ENCODE measurements at regions not wholly inside any gene's neighbourhood (a gene's known extent, or its start where the extent isn't known, plus 50 kb on each side); places are given as distances from the start of the nearest gene placed in this dataset.

DNA sequence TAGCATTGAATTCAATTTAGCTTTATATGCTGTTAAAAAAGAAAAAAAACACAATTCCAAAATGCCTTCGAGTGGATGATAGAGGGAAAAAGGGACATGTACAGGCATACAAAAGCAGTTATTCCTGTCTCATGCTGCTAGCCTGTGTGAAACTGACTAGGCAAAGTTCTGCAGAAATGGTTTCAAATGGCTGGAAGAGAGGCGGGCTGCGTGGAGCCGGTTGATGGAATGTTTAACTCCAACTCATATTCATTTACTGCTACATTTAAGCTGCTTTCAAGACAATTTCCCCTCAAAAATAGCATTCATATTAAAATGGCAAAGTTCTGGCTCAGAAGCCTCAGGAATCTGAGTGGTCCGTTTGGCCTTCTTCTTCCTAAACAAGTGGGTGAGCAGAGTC lies 143.8 kb upstream of the PPARGC1A start:
- DNase-seq = no peak

DNA sequence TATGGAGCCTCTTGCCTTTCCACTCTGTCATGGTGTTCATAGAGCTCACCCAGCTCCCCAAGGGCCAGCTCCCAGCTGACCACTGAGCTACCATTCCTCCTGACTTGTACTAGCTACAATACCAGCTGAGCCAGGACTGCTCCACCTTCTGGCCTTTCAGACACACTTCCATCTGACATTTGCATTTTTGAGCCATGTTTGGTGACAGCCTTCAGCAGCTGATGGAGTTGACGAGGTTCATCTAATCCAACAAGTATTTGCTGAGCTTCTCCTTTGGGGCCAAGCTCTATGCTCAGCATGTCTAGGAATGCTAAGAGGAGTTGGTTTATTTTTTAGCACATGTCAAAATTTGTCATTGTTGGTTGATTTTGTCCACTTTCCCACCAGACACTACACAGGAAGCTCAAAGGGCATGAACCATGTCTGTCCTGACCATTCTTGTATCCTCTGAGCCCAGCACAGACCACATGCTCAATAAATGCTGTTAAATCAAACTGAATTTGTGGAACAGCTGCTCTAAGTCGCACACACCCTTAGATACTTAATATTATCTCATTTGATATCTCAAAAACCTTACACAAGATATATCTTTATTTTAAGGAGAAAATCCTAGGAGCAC lies 142.6 kb upstream of the PPARGC1A start:
- no peak for DNase-seq

DNA sequence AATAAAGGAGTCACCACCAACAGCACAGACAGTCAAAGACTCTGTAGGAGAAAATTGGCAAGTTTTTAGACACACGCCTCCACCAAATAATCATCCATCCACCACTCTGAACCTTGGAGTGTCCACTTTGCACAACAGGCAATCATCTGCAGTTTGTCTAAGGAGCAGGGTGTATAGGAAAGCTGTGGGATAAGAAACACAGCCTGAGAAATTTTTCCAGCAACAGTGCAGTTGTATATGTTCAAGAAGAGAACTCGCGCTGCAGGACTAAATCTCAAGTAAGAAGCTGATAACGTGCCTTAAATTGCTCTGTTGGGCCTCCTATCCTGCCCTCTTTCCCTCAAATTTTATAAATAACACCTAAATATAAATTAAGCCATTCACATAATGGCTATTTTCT lies 136.7 kb upstream of the PPARGC1A start:
- no peak for DNase-seq

DNA sequence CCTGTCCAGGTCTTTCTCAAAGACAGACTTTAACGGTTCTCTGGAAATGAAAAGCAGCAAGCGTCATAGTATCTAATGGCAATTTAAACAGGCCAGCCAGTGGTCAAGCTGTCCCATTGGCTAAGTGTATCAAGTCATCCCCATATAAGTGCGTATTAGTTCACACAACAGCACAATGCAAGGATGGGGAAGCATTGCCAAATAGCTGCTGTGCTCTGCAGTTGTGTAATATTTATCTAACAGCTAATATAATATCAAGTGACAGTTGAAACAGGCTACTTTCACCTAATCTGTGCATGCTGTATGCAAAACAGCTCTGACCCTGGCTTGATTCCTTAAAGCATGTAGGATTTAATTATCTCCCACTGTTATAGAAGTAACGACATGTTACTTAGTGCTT lies 134.8 kb upstream of the PPARGC1A start:
- no peak for DNase-seq

DNA sequence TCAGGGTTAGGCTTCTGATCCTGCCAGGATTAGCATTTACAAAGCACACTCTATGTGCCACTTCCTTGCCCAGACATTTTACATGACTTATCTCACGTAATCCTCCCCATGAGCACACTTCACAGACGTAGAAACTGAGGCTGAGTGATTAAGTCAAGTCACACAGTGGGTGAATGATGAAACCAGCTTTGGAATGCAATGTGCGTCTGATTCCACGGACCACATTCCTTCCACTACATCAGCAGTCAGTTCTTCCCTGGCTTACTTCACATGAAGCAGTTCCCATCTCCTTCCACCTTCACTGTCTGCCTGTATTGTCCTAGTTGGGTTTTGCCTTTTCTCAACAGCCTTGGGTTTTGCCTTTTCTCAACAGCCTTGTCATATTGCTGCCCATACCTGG lies 134.3 kb upstream of the PPARGC1A start:
- DNase-seq = no peak

DNA sequence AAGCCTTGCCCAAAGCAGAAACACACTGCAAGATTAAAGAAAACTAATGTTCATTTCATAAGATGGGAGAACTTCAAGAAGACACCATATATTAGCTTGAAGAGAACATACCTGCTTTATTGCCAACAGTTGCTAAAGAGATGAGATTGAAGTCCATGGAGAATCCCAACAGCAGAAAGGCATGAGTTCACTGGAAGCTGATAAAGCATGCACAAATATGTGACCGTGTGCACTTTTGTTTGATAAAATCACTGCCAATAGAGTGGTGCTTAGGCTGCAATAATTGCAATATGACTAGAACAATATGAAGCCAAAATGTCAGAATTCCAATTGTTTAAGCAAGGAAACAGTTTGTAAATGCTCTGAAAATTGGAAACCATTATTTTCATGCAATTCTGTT lies 125.9 kb upstream of the PPARGC1A start:
- no peak for DNase-seq

DNA sequence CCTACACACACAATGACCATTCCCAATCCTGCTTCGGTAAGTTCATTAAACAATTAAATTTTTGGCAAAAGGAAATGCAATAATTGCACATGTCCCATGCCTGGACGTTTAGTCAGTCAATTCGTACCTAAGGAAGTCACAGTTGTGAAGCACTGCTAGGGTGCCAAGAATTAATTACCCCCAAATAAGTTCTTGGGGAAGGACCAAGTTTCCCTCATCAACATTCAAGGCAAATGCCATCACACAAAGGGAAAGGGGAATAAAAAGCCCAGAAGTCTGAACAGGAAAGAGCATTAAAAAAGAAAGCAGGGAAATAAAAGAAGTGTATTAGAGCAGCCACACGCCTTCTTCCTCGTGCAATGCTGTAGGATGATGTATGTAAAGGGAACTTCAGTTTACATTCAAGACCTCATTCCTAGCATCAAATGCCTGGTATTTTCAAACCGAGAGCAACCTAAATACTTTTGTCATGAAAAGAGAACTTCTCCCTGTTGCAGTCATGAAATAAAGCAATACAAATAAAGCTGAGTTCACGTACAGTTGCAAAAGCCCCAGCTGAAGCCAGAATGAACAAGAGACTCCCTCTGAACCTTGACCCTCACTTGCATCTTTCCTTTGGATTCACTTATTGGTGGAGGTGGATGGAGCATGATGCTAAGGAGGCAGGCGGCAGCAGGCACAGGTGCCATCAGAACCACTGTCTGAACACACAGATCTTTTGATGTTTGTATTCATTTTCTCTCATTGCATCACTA lies 124.0 kb upstream of the PPARGC1A start:
- DNase-seq = no peak

DNA sequence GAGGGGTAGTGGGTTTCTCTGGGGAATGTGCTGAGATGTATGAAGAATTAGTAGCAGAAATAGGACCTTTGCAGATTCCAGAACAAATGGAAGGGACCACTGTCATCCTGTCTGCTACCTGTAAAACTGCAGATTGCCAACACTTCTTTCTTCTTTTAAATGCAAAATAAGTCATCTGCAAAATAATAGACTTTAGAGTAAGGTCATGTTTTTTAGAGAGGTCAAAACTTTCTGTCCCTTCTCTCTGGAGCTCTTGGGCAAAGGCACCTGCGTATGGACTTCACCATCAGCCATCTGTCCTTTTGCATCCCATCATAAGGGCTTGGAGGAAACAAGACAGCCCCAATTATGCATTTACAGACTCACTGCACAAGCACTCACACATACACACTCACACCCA lies 121.1 kb upstream of the PPARGC1A start:
- DNase-seq = no peak

DNA sequence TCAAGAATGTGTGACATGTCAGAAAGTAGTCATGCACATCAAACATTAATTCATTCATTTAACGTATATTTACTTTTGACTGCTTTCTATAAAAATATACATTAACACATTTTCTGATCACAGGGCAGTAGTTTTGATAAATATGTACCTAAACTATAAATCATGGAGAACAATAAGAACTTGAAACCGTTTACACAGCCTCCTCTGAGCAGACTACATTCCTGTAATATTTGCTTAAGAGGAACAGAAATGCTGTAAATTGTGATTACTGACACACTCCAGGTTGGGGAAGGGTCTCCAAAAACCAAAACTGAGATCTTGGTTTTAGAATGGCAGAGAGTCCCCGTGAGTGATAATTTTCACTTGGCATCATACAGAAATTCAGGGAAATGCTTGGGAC lies 120.7 kb upstream of the PPARGC1A start:
- no peak for DNase-seq

DNA sequence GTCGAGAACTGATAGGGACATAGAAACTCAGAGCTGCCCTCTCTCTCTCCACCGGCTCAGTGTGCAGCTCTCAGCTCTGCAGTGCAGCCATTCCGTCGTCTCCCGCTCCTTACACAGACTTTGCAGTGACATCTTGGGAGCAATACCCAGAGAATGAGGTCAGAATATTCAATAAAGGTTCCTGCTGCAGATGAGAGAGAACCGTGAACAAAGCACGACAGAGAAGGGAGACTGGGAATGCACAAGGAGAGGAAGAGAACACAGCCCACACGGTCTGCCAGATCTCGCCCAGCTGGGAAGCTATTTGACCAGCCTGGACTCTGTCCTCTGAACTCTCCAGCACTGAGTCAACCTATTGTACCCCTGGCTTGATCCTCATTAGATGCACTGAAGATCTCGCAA lies 118.0 kb upstream of the PPARGC1A start:
- DNase-seq = no peak

DNA sequence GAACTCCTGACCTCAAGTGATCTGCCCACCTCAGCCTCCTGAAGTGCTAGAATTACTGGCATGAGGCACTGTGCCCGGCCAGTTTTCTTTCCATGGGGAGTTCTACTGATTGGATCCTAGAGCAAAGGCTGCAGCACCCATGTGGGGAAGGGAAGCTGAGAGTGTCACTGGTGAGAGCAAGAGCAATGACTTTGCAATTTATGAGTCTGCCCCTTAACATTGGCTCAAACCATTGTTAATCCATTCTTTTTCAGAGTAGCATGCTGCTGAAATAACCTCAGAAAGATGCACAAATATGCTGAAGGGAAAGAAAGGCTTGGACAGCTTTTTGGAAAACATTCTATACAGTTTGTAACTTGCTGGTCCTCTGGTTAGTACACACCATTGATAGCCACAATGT lies 116.4 kb upstream of the PPARGC1A start:
- DNase-seq = no peak

DNA sequence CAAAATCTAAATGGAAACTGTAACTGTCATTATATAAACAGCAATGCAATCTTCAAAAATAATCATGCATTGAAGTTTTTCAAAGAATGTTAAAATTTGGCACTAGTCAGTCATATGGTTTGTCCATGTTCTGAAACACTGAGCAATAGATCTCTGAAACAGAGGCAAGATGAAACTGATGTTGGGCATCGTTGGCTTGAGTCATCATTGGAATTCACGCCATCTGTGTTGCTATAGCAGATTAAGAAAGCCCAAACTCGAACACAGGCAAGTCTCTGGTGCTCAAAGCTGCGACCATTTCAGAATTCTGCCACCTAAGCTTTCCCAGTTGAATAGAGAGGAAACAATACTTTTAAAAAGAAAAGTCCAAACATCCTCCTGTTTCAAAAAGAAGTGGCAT lies 114.1 kb upstream of the PPARGC1A start:
- DNase-seq = no peak

DNA sequence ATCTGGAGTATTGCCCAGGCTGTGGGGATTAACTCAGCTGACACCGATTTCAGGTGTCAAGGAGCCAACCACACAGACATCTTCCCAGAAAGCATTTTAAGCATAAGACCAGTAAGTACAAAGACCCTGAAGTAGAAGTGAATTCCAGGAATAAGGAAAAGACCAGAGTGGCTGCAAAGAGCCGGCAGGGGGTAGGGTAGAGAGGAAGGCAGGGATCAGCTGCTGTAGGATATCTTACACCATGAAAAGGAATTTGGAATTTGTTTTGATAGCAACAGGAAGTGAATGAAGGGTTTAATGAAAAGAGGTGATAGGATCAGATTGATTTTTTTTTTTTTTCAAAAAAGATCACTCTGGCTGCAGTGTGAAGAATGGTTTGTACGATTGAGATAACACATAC lies 113.6 kb upstream of the PPARGC1A start:
- DNase-seq = no peak

DNA sequence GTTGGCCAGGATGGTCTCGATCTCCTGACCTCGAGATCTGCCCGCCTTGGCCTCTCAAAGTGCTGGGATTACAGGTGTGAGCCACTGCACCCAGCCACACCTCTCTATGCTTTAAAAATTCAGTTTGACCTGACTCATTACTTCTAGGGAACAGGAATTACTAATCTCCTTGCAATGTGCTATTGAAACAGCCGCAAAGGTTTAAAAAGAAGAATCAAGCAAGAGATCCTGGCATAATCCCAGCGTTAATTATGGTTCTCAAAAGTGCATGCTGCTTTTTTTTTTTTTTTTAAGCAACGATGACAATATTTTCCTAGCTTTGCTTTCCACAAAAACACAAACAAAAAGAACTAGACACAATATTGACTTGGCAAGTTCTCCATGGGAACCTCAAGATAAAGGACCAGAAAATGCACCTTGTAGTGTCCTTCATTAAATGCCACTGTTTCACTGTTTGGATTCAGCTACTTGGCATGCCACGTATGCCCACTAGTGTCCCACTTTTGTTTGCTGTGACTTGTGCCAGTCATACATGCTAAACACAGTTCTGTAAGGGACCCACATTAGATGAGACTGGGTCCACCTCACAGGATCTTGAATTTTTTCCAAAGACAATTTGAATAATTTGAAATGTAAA lies 112.6 kb upstream of the PPARGC1A start:
- no peak for DNase-seq

DNA sequence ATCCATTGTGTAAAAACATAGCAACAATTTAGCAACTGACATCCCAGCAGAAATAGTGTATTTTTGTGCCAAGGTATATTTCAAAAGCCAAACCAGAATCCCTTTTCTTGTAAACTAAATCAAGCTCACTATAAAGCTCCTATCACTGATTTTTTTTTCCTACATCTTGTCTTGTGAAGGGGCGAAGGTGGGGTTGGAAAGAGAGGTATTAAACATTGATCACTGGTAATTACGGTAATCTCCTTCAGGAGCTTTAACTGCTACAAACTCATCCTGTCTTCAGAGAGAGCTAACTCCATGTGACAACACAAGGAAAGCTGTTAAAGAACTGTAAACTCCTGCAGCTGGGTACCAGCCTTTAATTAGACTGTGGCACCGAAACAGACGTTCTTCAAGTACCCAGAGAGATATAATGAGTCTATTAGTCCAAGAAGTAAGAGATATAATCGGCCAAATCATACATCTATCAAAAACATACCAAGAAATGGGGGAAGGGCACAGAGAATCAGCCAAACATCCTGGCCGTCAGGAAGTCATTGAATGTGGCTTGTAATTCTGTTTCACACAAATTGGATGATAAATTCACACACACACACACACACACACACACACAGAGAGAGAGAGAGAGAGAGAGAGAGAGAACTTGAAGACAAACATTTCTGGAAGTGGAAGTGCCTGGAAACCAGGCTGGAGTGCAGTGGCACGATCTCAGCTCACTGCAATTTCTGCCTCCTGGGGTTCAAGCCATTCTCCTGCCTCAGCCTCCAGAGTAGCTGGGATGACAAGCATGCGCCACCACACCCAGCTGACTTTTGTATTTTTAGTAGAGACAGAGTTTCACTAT lies 111.9 kb upstream of the PPARGC1A start:
- no peak for DNase-seq

DNA sequence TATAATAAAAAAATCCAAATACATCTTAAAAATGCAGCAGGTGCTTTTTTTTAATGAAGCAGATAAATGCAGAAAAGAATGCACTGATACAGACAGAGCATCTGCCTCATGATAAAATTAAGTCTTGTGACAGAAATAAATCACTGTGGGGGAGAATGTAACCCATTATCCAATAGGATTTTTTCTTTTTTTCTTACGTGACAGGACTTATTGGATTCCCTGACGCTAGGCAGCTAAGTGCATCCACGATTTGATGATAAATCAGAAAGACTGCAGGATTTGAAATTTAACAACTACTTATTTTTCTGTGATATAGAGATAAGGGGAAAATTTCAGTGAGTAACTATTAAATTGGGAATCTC lies 110.6 kb upstream of the PPARGC1A start:
- no peak for DNase-seq

DNA sequence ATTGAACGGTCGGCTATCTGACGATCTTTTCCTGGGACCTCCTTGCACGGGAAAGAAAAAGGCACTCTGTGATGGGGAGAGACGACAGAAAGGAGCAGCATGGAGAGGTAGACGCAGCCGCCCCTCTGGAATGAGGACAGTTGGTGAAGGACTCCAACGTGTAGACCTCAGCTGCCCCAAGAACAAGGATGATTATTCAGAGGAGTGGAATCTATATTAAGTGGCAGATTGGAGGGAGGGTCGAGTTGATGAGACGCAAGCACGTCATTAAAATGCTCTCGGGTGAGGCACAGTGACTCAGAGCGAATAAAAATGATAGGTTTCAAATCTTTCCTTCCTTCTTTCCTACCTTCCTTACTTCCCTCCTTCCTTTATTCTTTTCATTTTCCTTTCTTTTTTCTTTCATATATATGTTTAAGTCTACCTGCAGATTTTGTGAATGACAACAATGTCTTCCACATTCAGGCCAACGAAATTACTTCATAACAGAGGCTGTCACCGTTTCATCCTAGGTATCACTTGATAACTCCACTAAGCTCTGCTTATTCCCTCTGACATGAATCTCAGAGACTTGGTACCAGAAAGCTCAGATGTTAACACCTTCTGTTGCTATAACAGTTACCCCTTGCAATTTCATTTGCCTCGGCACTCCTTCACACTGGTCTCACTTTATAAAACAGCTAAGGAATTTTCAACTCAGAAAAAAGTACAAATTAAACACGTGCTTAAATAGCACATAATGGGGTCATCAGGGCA lies 110.0 kb upstream of the PPARGC1A start:
- no peak for DNase-seq

DNA sequence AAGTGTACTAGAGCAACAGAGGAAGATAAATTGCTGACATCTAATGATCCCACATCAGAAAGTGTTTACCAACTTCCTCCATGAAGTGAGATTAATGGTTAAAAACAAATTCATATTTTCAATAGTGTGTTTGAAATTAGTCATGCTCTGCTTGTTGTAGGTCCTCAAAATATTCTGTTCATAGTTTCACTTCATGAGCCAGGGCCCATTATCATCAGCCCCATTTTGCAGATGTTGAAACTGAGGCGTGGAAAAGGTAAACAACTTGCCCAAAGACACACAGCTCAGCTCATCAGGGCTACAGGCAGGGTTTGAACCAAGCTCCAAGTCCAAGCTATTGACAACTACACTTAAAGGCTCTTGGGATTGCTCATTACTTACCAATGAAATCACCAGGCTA lies 103.5 kb upstream of the PPARGC1A start:
- DNase-seq = no peak

DNA sequence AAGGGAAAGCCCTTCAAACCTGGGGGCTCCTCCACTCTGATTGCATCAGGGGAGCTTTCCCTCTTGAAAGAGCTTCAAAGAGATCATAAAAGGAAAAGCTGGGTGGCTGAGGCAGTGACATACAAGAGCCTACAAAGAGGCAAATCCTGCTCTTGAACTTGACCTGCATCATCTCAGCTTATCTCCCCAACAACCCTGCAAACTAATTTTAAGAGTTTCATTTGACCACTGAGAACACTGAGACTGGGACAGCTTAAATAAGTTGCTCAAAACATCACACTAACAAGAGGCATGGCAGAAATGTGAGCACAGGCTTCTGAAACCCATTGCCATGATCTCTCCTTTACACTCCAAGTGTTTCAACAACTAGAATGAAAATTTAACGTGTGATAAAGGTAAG lies 101.6 kb upstream of the PPARGC1A start:
- no peak for DNase-seq

DNA sequence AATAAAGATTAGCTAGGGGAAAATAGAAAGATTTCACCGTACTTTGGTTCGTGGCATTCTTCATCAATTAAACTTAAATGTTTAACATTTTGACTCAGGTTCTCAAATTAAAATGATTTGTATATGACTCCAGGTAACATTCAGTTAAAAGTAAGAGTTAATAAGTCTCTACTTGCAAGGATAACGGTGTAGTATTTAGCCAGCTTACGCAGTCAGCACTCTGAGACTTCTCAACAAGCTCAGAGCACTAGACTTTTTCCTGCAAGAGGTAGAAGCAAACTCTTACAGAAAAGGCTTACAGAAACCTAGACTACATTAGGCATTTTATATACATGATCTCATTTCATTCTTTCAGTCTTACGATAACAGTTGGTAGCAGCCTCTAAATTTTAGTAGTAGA lies 96.4 kb upstream of the PPARGC1A start:
- DNase-seq = no peak

DNA sequence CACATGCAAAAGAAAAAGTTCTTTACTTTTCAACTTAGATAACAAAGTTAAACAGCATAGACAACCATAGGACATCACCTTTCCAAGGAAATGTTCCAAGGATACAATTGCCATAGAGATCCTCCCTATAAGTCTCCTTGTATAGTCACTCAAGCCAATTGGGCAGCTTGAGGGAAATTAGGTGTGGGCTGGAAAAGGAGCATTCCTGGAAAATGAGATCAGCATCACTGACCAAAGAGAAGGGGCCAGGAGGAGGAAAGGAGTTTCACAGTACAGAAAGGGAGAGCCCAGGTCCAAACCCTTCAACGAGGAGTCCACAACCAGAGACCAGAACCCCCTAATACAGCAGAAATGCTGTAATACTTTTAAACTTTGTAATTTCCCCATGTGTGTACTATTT lies 91.5 kb upstream of the PPARGC1A start:
- DNase-seq = no peak

DNA sequence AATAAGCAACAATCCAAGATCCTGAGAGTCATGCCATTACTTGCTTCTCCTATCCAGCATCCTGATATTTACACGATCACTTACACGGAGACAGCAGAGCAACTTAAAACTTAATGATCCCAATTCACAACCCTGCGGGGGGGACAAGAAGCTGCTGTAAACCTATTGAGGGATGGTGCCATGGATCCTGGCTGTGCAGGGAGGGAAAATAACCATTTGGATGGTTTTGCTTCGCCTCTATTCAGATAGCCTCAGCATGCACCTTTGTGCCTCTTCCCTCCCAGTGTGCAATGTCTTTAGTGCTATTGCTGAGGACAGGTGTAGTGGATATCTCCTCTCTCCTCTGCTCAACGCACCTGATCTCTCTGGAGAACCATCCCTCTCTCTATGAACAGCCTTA lies 89.7 kb upstream of the PPARGC1A start:
- DNase-seq = no peak

DNA sequence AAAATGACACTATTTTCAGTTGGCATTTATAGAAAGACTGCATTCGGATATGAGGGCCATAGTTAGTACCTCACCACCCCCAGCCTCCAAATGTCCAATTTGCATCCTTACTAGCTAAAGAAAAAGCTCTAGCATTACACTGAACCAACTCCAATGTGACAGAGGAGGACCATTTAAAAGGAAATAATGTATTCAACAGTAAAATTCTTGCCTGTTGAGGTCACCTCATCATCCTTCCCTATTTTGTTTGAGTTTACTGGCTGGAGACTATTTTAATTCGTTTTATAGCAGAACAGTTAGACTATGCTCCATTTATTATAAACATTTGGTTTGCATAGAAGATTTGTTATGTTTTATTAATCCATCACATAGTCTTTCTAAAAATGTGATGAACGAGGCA lies 88.2 kb upstream of the PPARGC1A start:
- DNase-seq = no peak
